ENCODE measurements at regions not wholly inside any gene's neighbourhood (a gene's known extent, or its start where the extent isn't known, plus 50 kb on each side); places are given as distances from the start of the nearest gene placed in this dataset.
"Not testable (repeated sequence)": the region's sequence is repeated elsewhere in the genome, so short reads cannot be mapped to it uniquely, and the experiment has no call there.

GRCh38 chr5:155147222-155147621 is 133.7 kb downstream of the KIF4B start:
- no peak overlapping the region for H3K4me3 ChIP-seq (ENCODE audit: low read depth, low read length)
- FAIRE-seq (no peak), DNase-seq (ENCODE audit: low read depth) (no peak)
- no peak for TF ChIP-seq CTCF (IDR thresholded peaks at IDR 0.05; ENCODE audit: insufficient read depth, low read length, severe bottlenecking)
- H3K27me3 ChIP-seq (ENCODE audit: control insufficient read depth, insufficient read depth, low read length): no peaks in the 10 kb centered on the region
- no peaks in the 10 kb centered on the region for H3K36me3 ChIP-seq (ENCODE audit: control insufficient read depth, insufficient read depth, low read length)

- FAIRE-seq: no peak
- Histone ChIP-seq H3K4me3 (ENCODE audit: low read depth, low read length) (no peak overlapping the region), H3K27me3 (ENCODE audit: control insufficient read depth, insufficient read depth, low read length) (no peaks in the 10 kb centered on the region), H3K36me3 (ENCODE audit: control insufficient read depth, insufficient read depth, low read length) (no peaks in the 10 kb centered on the region)
- TF ChIP-seq CTCF (IDR thresholded peaks at IDR 0.05; ENCODE audit: insufficient read depth, low read length, severe bottlenecking): no peak
- no peak for DNase-seq (ENCODE audit: low read depth)
Observed at GRCh38 chr5:155148694-155149093, 135.1 kb downstream of the KIF4B start.

- Histone ChIP-seq H3K4me3 (ENCODE audit: low read depth, low read length) (no peak overlapping the region), H3K36me3 (ENCODE audit: control insufficient read depth, insufficient read depth, low read length) (no peaks in the 10 kb centered on the region), H3K27me3 (ENCODE audit: control insufficient read depth, insufficient read depth, low read length) (no peaks in the 10 kb centered on the region)
- FAIRE-seq (no peak), DNase-seq (ENCODE audit: low read depth) (no peak)
- no peak for TF ChIP-seq CTCF (IDR thresholded peaks at IDR 0.05; ENCODE audit: insufficient read depth, low read length, severe bottlenecking)
Observed at GRCh38 chr5:155150012-155150411, 136.5 kb downstream of the KIF4B start.

GRCh38 chr5:155154973-155155372 is 141.4 kb downstream of the KIF4B start:
- FAIRE-seq (no peak), DNase-seq (ENCODE audit: low read depth) (no peak)
- no peaks in the 10 kb centered on the region for H3K27me3 ChIP-seq (ENCODE audit: control insufficient read depth, insufficient read depth, low read length)
- TF ChIP-seq CTCF (IDR thresholded peaks at IDR 0.05; ENCODE audit: insufficient read depth, low read length, severe bottlenecking): no peak
- H3K4me3 ChIP-seq (ENCODE audit: low read depth, low read length): no peak overlapping the region
- H3K36me3 ChIP-seq (ENCODE audit: control insufficient read depth, insufficient read depth, low read length): no peaks in the 10 kb centered on the region

GRCh38 chr5:155163084-155163483 is 149.5 kb downstream of the KIF4B start:
- H3K4me3 ChIP-seq (ENCODE audit: low read depth, low read length); H3K36me3 ChIP-seq (ENCODE audit: control insufficient read depth, insufficient read depth, low read length); DNase-seq (ENCODE audit: low read depth); H3K27me3 ChIP-seq (ENCODE audit: control insufficient read depth, insufficient read depth, low read length); FAIRE-seq: not testable (repeated sequence)

- no peaks in the 10 kb centered on the region for H3K36me3 ChIP-seq (ENCODE audit: control insufficient read depth, insufficient read depth, low read length)
- no peak for FAIRE-seq
- no peak overlapping the region for H3K4me3 ChIP-seq (ENCODE audit: low read depth, low read length)
- no peak for TF ChIP-seq CTCF (IDR thresholded peaks at IDR 0.05; ENCODE audit: insufficient read depth, low read length, severe bottlenecking)
- DNase-seq (ENCODE audit: low read depth): no peak
- H3K27me3 ChIP-seq (ENCODE audit: control insufficient read depth, insufficient read depth, low read length): no peaks in the 10 kb centered on the region
Observed at GRCh38 chr5:155167736-155168135, 154.2 kb downstream of the KIF4B start.

All from bronchial epithelial cell (primary cell).